Heart right ventricle (tissue), 16 donors: ENCODE measurements at regions not wholly inside any gene's neighbourhood (a gene's known extent, or its start where the extent isn't known, plus 50 kb on each side); places are given as distances from the start of the nearest gene placed in this dataset.

ENCODE experiments used
- ATAC-seq, 8 donors: fragments of 200-7000 bp; cut with Tn5 transposase; one replicate each; pipeline ENCODE4 v1.9.1; 2020; ENCODE audit warnings: mild to moderate bottlenecking in 8 of 8, moderate library complexity in 8 of 8, moderate number of reproducible peaks in 1 of 8
- DNase-seq, 2 donors: peaks; one replicate each; pipeline ENCODE4 v3.0.0-alpha.2; 2020
- H3K27ac ChIP-seq, 10 donors: fragments of 200-600 bp; sonication (generic) in 2 of 10; one replicate each; pipeline versions ENCODE4 v1.5.0 to v1.8.0; 2020 to 2022; ENCODE audit warnings: mild to moderate bottlenecking in 3 of 10
- H3K27me3 ChIP-seq, 7 donors: fragments of 200-600 bp; one replicate each; pipeline ENCODE4 v1.8.0; 2021 to 2022; ENCODE audit warnings: mild to moderate bottlenecking in 2 of 7
- H3K36me3 ChIP-seq, 9 donors: fragments of 200-600 bp; sonication (generic) in 1 of 9; one replicate each; pipeline versions ENCODE4 v1.5.0 to v1.8.0; 2020 to 2022; ENCODE audit warnings: mild to moderate bottlenecking in 2 of 9
- H3K4me1 ChIP-seq, 9 donors: fragments of 200-600 bp; sonication (generic) in 1 of 9; one replicate each; pipeline versions ENCODE4 v1.5.0 to v1.8.0; 2020 to 2022; ENCODE audit warnings: mild to moderate bottlenecking in 4 of 9
- H3K4me3 ChIP-seq, 10 donors: fragments of 200-600 bp; sonication (generic) in 2 of 10; one replicate each; pipeline versions ENCODE4 v1.5.0 to v1.8.0; 2020 to 2022; ENCODE audit warnings: mild to moderate bottlenecking in 7 of 10, moderate library complexity in 2 of 10
- H3K9me3 ChIP-seq, 11 donors: fragments of 200-600 bp in 10 of 11; sonication (generic) in 2 of 11; one replicate each; pipeline versions ENCODE4 v1.5.0 to v1.8.0; 2013 to 2022; ENCODE audit warnings: mild to moderate bottlenecking in 2 of 11, control low read depth in 1 of 11, moderate library complexity in 1 of 11
- WGBS, 2 donors: extraction: QIAGEN DNeasy Blood & Tissue Kit; methylation state at CpG; one replicate each; pipeline ENCODE4 v1.1.7; 2013; ENCODE audit warnings: inconsistent platforms in 1 of 2; 5-methylcytosine and 5-hydroxymethylcytosine counted together
- intact Hi-C, 10 donors: fragments of 100-400 bp; cut with DNase I; formaldehyde crosslinking; loops; one replicate each; pipeline versions ENCODE4 v1.11.1 to v1.14.2; 2022
- TF ChIP-seq, protein P1 (sequence below), 9 donors: fragments of 200-600 bp; sonication (generic) in 2 of 9; IDR thresholded peaks; one replicate each; pipeline versions ENCODE4 v1.5.0 to v1.8.0; 2021 to 2022; ENCODE audit warnings: antibody characterized with exemption in 9 of 9, mild to moderate bottlenecking in 5 of 9, moderate library complexity in 1 of 9
- donor health status: Arrhythmogenic right ventricular cardiomyopathy.
- donor health status: ischemic (EF 13 %, LVEDD 7.1; RV severe dilation, severe dysfunction).
- donor health status: healthy with polysubstance abuse.
- donor health status: DM: no; HTN: yes; CAD: no.
- donor health status: DM: no; HTN: no; CAD: no.
- donor health status: ischemic (EF 25% LVEDD 6.9; RV normal size, moderate dysfunction).
- donor health status: ischemic (EF 25% LVEDD 5.7; RV mildly dilated, moderate dysfunction).
- donor health status: healthy.
- donor health status: DM: yes; HTN: yes; CAD: no.
- donor health status: Ischemic cardiomyopathy.
- donor health status: ischemic (EF 35%, LVEDD 5.7; RV mildly dilated, moderate dysfunction).
- donor health status: nonischemic (EF 11% LVEDD 7.7; RV severe dilation, severe dysfunction).
- donor health status: DM: yes; HTN: yes; CAD: no.
- donor health status: PGD.
- donor health status: ischemic (EF 29% LVEDD 5.4; RV normal size, mild dysfunction).
- donor health status: nonischemic (EF 23%, LVEDD 6.1; RV moderate dilation, normal function).

DNA sequence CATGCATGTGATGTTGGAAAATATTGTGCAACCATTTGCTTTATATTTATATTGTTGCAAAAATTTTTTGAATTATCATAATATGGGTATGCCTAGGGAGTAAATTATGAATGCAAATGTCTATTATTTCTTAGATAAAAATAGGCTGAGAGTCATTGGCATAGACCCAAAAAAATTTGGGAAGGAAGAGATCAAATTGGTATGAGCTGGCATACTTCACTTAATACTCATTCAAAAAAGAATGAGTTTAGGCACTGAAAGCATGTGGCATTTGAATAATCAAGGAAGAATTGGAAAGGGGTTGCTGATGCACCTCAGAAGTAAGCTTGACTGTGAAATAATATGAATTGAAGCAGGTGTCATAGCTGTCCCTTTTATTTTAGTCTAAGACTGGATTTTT is 764.0 kb upstream of the DPPA4 start:
- Histone ChIP-seq H3K27ac (no peak overlapping the region), H3K36me3 (no peaks in the 10 kb centered on the region), H3K4me1 (no peaks in the 10 kb centered on the region), H3K4me3 (no peak overlapping the region), H3K27me3 (no peaks in the 10 kb centered on the region), H3K9me3 (peaks cover 0 to 12% (median 0%) of the 10 kb centered on the region in 11 donors)
- TF ChIP-seq, protein P1, sequence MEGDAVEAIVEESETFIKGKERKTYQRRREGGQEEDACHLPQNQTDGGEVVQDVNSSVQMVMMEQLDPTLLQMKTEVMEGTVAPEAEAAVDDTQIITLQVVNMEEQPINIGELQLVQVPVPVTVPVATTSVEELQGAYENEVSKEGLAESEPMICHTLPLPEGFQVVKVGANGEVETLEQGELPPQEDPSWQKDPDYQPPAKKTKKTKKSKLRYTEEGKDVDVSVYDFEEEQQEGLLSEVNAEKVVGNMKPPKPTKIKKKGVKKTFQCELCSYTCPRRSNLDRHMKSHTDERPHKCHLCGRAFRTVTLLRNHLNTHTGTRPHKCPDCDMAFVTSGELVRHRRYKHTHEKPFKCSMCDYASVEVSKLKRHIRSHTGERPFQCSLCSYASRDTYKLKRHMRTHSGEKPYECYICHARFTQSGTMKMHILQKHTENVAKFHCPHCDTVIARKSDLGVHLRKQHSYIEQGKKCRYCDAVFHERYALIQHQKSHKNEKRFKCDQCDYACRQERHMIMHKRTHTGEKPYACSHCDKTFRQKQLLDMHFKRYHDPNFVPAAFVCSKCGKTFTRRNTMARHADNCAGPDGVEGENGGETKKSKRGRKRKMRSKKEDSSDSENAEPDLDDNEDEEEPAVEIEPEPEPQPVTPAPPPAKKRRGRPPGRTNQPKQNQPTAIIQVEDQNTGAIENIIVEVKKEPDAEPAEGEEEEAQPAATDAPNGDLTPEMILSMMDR (IDR thresholded peaks at IDR 0.05), result no peak
- intact Hi-C loops, result no loop called here
- ATAC-seq (no peak), DNase-seq (no peak)

DNA sequence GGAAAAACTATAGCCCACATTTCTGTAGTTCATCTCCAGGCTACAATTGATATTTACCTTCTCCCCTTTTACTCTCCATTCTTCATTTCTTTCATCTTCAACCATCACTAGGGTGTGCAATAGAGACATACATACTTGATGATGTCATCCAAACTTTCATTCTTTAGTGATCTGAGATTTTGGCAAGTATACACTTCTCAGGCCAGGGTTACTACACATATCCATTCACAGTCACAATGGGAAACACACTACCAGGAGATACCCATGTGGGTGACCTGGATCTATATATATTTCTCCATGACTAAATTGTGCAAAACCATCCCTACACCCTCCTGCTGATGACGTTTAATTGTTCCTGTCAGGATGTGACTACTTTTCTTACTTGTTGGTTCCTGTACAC is 769.5 kb upstream of the DPPA4 start:
- 67 to 81% methylated on average over 1 of the region's 1 CpG for WGBS, 2 donors
- ATAC-seq (no peak), DNase-seq (no peak)
- no peaks in the 10 kb centered on the region for H3K4me1 ChIP-seq
- no peaks in the 10 kb centered on the region for H3K36me3 ChIP-seq
- H3K27me3 ChIP-seq, result no peaks in the 10 kb centered on the region
- intact Hi-C loops, result no loop called here
- TF ChIP-seq, protein P1 (IDR thresholded peaks at IDR 0.05), result no peak
- no peak overlapping the region for H3K27ac ChIP-seq
- no peak overlapping the region for H3K4me3 ChIP-seq
- no peaks in the 10 kb centered on the region for H3K9me3 ChIP-seq

GRCh38 chr3:110123946-110124345 is 786.6 kb upstream of the DPPA4 start:
- ATAC-seq, result no peak
- no peak for DNase-seq
- no peaks in the 10 kb centered on the region for H3K4me1 ChIP-seq
- H3K36me3 ChIP-seq, result no peaks in the 10 kb centered on the region
- WGBS, 2 donors, result 68 to 76% methylated on average over 1 of the region's 1 CpG
- H3K27ac ChIP-seq, result no peak overlapping the region
- H3K9me3 ChIP-seq, result peaks cover 0 to 26% (median 0%) of the 10 kb centered on the region in 11 donors
- intact Hi-C loops, result loop anchor here in 1 of 10 donors (5.0 kb wide), 1 partner anchor 1973 kb away; no protein-coding TSS in a partner anchor
- H3K27me3 ChIP-seq, result no peaks in the 10 kb centered on the region
- H3K4me3 ChIP-seq, result no peak overlapping the region
- TF ChIP-seq, protein P1 (IDR thresholded peaks at IDR 0.05), result no peak

DNA sequence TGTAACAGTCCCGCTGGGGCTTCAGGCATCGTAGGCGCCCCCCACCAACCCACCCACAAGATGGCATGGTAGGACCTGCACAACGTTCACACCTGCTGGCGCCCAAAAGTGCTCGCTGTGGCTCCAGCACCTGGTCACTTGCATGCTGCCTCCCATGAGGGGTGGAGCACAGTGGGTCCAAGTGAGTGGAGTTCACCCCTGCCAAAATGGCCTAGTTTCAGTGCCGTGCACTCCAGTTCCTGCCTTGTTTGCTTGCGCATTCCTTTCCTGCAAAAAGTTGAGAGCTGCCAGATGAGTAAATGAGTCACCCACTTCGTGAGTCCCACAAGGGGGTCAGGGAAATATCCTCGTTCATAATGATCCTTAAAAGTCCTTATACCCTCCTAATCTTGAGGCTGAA is 788.7 kb upstream of the DPPA4 start:
- WGBS, 2 donors, result 79 to 85% methylated on average over 10 of the region's 10 CpGs
- DNase-seq (no peak), ATAC-seq (no peak)
- H3K27ac ChIP-seq, result no peak overlapping the region
- no peaks in the 10 kb centered on the region for H3K27me3 ChIP-seq
- intact Hi-C loops, result no loop called here
- no peaks in the 10 kb centered on the region for H3K4me1 ChIP-seq
- no peaks in the 10 kb centered on the region for H3K36me3 ChIP-seq
- H3K9me3 ChIP-seq, result peaks cover 0 to 22% (median 0%) of the 10 kb centered on the region in 11 donors
- TF ChIP-seq, protein P1 (IDR thresholded peaks at IDR 0.05), result no peak
- no peak overlapping the region for H3K4me3 ChIP-seq
